ENCODE measurements at regions not wholly inside any gene's neighbourhood (a gene's known extent, or its start where the extent isn't known, plus 50 kb on each side); places are given as distances from the start of the nearest gene placed in this dataset.
A peak's percentile ranks its signal among the peaks of the same experiment; 100 is the strongest.
"Not testable (repeated sequence)": the region's sequence is repeated elsewhere in the genome, so short reads cannot be mapped to it uniquely, and the experiment has no call there.

DNA sequence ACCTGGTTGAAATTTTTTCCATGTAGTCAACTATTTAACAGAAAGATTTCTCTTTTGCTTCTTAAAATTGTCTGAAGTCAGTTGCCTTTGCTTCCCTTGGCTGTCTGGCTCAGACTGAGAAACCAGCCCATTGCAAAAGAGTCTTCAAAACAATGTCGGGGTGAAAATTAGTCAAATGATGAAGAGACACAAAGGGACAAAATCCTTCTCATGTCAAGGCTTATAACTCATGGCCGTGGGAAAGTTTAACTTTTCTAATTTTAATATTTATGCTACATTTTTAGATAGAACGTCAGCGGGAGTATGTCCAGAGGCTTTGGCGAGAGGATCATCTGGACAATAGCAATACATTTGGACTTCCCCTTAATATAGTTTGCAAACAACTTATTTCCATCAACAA, 127.2 kb downstream of the CD164 start:
- no peak for DNase-seq (ENCODE audit: low spot score)

DNA sequence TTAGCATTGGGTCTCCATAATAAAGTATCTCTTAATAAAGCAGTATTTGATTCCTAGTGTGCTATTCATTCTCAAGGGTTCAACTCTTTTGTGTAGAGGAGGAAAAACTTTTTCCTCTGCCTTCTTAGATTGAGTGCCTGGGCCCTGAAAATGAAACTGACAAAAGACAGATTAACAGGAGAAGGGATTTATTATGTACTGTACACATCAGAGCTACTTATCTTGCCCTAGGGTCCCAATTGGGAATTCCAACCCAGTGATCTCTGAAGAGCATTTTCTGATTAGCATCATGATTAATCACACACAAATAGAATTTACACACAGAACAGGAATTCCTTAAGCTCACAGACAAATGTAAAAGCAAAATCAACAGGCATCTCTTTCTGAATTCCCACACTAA, 128.9 kb downstream of the CD164 start:
- no peak for DNase-seq (ENCODE audit: low spot score)

DNA sequence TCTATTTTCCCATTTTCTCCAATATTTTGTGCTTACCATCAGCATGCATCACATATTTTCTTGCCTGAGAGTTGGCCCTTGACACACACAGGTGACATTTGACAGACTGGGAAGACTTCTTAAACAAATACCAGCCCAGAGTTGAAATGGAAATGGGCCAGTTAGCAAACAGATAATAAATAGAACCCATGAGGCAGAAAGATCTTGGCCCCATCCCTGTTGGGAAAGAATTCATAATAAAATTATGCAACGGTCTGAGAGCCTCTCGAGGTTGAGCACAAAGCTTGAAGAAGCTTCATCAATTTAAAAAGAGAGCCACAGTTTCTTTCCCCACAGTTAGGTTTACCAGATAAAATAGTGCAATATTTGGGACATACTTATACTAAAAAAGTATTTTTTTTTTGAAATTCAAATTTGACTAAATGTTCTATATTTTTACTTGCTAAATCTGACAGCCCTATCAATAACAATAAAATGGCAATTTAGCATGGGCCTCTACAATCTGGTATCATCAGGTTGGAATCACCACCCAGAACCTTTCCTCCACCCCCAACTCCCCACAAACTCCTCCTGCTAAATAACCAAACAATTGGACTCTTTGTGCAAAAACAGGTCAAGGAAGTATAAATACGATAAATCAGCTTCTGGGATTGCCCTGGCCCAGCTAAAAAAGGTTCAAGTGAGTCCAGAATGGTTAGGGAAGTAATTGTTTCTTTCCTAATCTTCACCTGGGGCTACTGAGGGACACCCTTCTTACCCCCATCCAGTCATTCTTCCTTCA, 129.8 kb downstream of the CD164 start:
- no peak for DNase-seq (ENCODE audit: low spot score)

DNA sequence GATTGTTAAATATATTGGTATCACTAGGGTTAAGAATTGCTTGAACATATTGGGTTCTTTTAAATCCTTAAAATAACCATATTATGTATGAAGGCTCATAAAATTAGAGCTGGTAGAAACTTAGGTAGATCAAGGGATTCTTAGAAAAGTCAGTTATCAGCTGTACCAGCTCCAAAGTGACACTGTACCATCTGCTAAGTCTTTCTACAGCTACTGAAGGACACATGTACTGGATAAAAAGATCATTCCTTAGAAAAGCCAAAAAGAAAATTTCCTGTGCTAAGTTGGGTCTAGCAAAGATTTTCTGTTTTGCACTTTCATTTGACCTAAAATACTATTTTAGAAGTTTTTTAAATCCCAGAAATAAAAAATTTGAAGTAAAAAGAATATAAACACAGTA, 130.4 kb downstream of the CD164 start:
- no peak for DNase-seq (ENCODE audit: low spot score)

DNA sequence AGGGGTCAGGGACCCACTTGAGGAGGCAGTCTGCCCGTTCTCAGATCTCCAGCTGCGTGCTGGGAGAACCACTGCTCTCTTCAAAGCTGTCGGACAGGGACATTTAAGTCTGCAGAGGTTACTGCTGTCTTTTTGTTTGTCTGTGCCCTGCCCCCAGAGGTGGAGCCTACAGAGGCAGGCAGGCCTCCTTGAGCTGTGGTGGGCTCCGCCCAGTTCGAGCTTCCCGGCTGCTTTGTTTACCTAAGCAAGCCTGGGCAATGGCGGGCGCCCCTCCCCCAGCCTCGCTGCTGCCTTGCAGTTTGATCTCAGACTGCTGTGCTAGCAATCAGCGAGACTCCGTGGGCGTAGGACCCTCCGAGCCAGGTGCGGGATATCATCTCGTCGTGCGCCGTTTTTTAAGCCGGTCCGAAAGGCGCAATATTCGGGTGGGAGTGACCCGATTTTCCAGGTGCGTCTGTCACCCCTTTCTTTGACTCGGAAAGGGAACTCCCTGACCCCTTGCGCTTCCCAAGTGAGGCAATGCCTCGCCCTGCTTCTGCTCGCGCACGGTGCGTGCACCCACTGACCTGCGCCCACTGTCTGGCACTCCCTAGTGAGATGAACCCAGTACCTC, 131.6 kb downstream of the CD164 start:
- DNase-seq (ENCODE audit: low spot score): not testable (repeated sequence)

DNA sequence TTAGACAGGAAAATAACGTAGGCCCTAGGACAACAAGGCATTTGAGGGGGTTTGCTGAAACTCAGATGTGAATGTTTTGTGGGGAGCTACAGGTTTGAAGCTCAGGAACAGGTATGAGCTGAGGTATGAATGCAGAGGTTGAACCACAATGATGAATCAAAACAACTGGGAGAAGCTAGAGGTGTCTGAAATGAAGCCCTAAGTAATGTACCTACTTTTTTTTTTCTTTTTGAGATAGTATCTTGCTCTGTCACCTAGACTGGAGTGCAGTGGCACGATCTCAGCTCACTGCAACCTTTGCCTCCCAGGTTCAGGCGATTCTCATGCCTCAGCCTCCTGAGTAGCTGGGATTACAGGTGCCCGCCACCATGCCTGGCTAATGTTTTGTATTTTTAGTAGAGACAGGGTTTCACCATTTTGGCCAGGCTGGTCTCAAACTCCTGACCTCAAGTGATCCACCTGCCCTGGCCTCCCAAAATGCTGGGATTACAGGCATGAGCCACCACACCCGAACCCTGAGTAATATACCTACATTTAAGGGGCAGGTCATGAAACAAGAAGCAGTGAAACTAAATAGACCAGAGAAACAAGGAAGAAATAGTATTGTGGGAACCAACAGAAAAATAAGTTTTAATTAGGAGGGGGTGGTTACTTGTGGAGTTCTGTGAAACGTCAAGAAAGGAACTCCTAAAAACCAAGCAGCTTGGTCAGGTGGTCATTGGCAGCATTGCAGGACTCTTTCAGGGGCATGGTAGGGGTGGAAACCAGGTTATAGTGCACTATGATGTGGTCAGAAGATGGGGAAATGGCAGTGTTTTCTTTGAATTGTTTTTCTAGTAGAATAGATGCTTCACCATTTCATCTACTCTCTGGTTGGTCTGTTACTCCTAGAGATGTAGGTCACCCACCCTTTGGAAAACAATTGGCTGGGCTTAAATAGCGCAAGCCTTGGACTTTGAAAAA, 138.1 kb downstream of the CD164 start:
- DNase-seq (ENCODE audit: low spot score): no peak

DNA sequence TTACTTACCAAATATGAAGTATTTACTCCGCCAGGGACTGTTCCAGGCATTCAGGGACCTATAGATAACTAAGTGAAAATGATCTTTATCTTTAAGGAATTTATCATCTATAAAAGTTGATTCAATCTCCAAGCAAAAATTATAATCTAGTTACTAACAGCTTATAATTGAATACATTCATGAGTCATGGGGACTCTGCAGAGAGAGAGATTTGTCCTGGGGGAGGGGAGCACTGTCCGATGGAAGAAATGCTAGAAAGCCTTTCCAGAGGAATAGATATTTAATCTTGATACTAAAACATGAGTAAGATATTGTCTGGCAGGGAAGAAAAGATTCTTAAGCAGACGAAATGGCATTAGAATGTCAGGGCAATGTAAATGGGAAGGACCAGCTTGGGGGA, 139.3 kb downstream of the CD164 start:
- DNase-seq (ENCODE audit: low spot score): no peak

DNA sequence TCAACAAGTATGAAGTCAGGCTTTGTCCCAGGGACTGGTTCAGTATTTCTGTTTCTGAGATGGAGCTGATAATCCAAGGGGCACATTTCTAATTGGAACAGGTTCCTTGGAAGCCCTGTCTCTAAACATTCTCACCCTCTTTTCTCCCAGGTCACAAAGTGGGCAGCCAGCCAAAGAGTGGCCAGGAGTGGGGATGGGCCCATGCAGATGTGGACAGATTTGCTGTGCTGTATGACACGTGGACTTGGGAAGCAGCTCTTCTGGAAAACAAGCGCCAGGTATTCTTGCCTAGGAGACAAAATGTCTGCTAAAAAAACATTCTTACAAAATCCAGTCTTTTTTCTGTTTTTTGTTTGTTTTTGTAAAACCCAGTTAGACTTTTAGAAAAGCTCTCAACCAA, 140.2 kb downstream of the CD164 start:
- no peak for DNase-seq (ENCODE audit: low spot score)

DNA sequence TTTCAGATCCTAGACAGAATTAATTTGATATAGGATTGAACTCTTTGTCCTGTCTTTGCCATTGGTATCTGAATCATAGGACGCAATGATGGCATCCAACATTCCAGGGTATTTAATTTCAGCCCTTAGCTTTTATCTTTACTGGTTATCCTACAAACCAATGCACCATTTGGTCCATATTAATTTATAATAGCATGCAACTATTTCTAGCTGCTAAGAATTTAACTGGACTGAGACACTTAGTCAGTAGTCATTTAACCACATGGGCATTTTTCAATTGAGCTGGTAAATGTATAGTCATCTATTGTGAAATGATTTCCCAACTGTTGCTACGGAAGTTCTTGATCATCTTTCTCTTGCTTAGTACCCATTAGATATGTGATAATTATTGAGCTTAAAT, 141.1 kb downstream of the CD164 start:
- peak; percentile 16 for DNase-seq (ENCODE audit: low spot score)

DNA sequence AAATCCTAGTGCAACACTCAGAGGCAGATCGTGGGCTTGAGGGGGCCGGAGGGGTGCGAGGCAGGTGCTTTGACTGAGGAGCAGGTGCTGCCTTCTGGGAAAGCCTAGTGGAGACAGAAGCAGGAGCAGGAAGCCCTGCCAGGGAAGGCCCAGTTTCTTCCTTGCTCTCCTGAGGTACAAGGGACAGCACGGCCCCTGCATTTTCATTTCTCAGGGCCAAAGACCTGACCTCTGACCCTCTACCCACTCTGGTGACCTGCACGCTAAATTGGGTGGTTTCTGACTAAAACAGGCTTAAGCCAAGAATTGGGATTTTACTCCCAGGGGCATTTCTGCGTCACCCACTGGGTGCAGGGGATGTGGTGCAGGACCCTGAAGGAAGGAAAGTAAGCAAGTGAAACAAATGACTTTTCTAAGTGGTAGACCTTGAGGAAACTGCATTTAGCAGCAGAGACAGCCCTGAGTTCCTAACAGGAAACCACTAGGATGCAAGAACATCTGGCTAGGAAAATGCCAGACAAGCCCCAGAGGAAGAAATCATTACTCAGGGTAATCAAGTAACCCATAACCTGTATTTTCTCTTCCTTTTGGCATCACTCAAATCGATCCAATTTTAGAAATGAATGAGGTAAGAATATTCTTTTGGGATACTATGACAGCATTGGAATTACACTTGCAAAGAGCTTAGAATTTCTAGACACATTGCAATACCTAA, 141.7 kb downstream of the CD164 start:
- no peak for DNase-seq (ENCODE audit: low spot score)

DNA sequence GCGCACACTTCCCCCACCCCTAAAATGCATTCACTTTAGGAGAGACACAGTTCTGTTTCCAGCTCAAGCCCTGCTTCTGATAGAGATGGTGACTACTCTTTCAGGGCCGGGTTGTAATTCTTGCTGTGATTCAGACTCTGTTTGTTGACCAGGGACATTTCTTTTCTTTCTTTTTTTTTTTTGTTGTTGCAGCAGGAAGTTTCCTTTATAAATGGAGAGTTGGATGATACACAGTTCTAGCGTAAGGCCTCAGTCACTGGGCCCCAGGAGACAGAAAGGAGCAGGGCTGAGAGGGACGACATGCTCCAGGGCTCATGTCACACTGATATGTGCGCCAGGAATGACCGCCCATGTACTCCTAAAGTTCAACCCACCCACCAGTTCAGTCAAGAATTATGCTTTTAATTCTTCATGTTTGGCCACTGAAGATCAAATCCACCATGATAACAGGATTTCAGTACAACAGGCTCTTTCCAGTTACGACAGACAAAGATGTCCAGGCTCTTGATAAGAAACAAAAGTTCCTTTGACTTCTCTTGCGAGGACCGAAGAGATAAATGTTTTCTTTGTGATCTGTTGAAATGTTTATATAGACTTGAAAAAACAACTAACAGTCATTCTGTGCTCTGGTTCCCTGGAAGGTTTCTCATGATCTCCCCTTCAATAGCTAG, 142.5 kb downstream of the CD164 start:
- no peak for DNase-seq (ENCODE audit: low spot score)

DNA sequence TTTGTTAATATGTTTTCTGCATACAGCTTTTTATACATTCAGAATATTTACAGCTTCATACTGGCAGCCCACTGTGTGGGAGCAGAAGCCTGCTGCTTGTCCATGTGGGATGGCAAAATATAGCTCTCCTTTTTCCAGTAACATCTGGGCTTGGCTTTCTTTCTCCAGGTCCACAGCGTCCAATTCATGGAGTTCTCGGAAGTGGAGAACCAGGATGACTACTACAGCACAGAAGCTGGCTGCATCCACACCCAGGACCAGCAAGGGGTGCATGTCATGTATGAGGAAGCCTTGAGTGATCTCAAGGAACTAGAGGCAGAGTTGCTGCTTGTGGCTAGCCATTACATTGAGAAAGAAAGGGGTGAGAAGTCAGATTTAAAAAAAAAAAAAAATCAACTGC, 143.1 kb downstream of the CD164 start:
- no peak for DNase-seq (ENCODE audit: low spot score)

DNA sequence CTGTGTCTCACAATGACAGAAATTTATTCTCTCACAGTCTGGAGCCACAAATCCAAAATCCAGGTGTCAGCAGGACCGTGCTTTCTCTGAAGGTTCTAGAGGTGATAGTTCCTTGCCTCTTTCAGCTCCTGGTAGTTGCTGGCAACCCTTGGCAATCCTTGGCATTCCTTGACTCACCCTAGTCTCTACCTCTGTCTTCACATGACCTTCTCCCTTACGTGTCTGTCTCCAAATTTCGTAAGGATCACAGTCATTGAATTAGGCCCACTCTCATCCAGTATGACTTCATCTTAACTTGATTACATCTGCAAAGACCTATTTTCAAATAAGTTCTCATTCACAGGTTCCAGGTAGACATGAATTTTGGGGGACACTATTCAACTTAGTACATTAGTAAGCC, 143.1 kb downstream of the CEP57L1 start:
- no peak for DNase-seq (ENCODE audit: low spot score)

DNA sequence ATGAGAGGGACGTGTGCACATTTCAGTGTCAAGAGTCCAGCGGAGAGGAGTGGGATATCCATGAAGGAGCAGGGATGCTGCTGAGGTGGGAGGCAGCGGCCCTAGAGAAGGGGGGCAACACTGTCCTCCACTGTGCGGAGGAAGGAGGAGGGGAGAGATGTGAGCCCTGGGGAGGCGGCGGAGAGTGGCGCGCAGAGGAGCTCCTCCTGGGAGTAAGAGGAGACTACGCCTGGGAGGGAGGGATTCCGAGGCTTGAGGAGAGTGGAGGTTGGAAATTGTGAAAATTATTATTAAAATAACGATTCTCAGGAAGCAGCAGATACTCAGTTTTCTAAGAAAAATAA, 142.7 kb downstream of the CEP57L1 start:
- DNase-seq (ENCODE audit: low spot score): no peak

DNA sequence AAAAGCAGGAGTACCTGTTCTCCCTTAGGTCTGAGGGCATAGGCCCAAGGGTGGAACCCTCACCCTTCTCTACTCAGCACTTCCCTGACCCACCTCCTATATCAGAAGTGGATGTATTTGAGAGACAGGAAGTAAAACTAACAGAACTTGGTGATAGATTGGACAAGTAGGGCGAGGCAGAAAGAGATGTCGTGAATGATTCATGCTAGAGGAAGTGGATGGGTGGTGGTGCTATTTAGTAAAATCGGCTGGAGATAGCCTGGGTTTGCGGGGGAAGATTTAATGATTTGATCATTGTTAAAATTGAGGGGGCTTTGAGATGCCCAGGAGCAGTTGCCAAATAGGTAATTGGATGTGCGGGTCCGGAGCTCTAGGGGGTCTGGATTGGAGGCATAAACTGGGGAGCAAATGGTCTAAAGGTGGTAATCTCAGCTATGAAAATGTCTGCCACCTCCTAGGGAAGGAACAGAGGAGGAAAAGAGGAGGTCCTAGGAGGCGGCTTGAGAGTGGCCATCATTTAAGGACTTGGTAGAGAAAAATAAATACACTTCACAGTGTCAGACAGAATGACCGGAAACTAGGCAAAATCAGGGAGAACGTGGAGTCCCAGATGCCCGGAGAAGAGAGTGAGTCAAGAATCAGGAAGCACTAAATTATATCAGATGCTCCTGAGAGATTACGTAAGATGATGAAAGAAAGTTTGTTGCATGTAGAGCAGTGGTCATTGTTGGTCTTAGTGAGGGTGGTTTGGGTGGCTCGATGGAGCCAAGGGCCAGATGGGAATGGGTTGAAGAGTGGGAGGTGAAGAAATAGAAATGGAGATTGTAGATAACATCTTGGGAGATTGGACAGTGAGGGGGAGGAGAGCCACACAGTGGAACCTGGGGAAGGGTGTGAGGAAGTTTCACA, 142.0 kb downstream of the CEP57L1 start:
- DNase-seq (ENCODE audit: low spot score): no peak

DNA sequence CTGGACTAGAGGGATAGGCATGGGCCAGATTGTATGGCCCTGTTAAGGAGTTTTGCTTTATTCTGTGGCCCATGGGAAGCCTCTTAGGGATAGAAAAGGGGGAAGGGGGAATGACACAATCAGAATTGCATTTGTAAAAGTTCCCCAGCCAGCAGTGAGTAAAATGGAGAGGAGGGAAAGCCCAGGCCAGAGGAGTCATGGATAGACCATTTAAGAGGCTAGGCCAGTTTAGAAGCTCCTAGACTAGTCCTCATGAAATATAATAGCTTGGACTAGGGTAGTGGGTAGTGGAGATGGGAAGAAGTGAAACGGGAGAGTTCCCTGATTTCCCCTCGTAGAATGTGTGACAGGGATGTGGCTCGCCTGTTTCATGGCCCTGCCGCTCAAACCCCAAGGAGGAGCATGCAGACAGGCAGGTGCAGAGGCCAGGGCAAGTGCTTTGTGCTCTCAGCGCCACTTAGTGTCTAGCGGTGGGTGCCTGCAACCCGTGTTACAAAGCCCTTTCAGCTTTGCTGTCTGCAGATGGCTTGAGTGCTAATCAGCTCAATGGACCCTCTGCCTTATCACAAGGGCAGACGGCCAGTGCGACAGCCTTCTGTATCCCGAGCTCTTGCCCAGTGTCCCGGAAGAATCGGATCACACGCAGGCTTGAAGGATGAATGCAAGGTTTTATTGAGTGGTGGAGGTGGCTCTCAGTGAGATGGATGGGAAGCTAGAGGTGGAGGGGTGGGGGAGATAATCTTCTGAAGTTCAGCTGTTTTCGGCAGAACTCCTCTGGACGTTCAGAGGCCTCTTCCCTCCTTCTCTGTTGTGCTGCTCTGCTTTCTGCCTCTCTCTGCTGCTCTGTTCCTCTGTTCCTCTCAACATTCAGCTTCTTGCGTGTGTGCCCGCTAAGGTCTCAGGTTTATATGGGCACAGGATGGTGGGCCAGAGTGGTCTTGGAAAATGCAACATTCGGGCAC, 141.1 kb downstream of the CEP57L1 start:
- DNase-seq (ENCODE audit: low spot score): no peak

DNA sequence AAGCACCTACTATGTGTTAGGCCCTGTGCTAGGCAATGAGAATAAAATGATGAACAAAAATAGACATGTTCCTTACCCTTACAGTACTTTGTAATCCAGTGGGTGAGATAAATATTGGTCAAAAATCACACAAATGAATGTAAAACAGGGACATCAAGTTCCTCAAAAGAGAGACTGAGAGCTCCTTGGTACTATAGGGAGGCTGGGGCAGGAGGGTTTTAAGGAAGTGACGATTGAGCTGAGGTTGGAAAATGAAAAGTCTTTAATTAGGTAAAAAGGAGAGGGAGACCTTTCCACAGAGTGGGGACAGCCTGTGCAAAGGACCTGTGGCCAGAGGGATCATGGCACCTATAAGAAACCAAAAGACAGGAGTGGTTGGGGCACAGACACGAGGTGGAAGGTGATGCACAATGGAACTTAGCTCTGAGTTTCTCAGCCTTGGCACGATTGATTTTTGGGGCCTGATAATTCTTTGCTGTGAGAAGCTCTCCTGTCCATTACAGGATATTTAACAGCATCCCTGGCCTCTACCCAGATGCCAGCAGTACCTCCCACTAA, 140.3 kb downstream of the CEP57L1 start:
- no peak for DNase-seq (ENCODE audit: low spot score)

DNA sequence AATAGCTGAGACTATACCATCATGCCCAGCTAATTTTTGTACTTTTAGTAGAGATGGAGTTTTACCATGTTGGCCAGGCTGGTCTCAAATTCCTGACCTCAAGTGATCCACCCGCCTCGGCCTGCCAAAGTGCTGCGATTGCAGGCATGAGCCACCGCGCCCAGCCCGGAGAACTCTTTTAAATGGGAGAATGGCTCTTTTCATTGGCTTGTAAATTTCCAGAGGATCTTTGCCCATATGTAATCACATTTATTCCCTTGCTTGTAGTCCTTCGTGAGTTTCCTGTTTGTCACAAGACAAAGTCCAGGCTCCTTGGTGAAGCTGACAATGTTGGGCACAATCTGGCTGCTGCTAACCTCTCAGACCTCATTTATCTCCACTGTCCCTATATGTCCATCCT, 135.1 kb downstream of the CEP57L1 start:
- DNase-seq (ENCODE audit: low spot score): no peak

DNA sequence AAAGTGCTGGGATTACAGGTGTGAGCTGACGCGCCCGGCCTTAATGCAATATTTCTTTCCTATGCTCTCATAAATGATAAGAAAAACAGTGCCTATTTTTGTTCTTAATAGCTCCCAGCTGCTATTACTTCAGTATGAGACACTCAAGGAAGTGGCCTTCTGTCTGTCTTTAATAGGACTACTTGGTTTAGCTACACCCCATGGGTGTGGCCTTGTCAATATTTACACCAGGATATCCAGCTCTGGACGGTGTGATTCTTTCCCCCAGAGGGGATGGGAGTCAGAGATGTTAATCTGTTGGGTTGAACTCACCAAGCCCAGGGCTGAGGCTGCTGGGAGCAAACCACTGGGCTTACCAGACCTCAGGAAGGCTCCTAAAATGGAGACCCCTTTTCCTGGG, 134.2 kb downstream of the CEP57L1 start:
- DNase-seq (ENCODE audit: low spot score): no peak
